Neutrophil (primary cell): ENCODE measurements at regions not wholly inside any gene's neighbourhood (a gene's known extent, or its start where the extent isn't known, plus 50 kb on each side); places are given as distances from the start of the nearest gene placed in this dataset.

Experiments used
- H3K27ac ChIP-seq: fragments of 200-600 bp; sonication (generic); 2 replicates; pipeline ENCODE4 v1.5.1; 2016; ENCODE audit warnings: mild to moderate bottlenecking, moderate library complexity
- H3K27me3 ChIP-seq: fragments of 200-600 bp; sonication (generic); 2 replicates; pipeline ENCODE4 v1.6.0; 2016; ENCODE audit warnings: mild to moderate bottlenecking
- H3K36me3 ChIP-seq: fragments of 200-600 bp; sonication (generic); 2 replicates; pipeline ENCODE4 v1.5.1; 2017
- H3K4me1 ChIP-seq, 2 experiments: fragments of 200-600 bp in 1 of 2; sonication (generic) in 1 of 2; 1 replicate in 1 of 2; 2 replicates in 1 of 2; pipeline versions ENCODE4 v1.5.1 to v1.6.1; 2013 to 2016; ENCODE audit warnings: low read depth in 1 of 2, low read length in 1 of 2, mild to moderate bottlenecking in 1 of 2, moderate library complexity in 1 of 2; ENCODE audit not compliant: control insufficient read depth in 1 of 2, insufficient read depth in 1 of 2
- H3K4me3 ChIP-seq, 2 experiments: fragments of 200-600 bp in 1 of 2; sonication (generic) in 1 of 2; 1 replicate in 1 of 2; 2 replicates in 1 of 2; pipeline ENCODE4 v1.5.1; 2013 to 2016; ENCODE audit warnings: low read depth in 1 of 2, low read length in 1 of 2, mild to moderate bottlenecking in 1 of 2, moderate library complexity in 1 of 2
- H3K9me3 ChIP-seq: fragments of 200-600 bp; sonication (generic); 2 replicates; pipeline ENCODE4 v1.5.1; 2016
- TF ChIP-seq, protein P1 (sequence below): fragments of 200-600 bp; sonication (generic); IDR thresholded peaks from 2 replicates; pipeline ENCODE4 v1.5.1; 2016; ENCODE audit warnings: antibody characterized with exemption

DNA sequence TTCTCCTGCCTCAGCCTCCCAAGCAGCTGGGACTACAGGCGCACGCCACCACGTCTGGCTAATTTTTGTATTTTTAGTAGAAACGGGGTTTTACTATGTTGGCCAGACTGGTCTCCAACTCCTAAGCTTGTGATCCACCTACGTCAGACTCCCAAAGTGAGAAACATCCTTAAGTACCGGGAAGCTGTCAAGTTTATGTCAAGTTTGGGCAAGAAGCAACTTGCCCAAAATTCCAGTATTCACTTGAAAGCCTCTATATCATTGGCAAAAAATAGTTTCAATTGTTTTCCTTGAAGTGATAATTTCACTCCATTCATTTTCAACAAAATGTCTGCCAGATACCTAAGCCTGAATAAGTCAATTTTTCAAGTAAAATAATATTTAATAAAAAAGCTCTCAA, 370.0 kb downstream of the FBXO8 start:
- Histone ChIP-seq H3K27me3 (no peaks in the 10 kb centered on the region), H3K36me3 (no peaks in the 10 kb centered on the region), H3K9me3 (no peaks in the 10 kb centered on the region), H3K27ac (no peak overlapping the region), H3K4me1 (no peaks in the 10 kb centered on the region), H3K4me3 (no peak overlapping the region)
- TF ChIP-seq, protein P1, sequence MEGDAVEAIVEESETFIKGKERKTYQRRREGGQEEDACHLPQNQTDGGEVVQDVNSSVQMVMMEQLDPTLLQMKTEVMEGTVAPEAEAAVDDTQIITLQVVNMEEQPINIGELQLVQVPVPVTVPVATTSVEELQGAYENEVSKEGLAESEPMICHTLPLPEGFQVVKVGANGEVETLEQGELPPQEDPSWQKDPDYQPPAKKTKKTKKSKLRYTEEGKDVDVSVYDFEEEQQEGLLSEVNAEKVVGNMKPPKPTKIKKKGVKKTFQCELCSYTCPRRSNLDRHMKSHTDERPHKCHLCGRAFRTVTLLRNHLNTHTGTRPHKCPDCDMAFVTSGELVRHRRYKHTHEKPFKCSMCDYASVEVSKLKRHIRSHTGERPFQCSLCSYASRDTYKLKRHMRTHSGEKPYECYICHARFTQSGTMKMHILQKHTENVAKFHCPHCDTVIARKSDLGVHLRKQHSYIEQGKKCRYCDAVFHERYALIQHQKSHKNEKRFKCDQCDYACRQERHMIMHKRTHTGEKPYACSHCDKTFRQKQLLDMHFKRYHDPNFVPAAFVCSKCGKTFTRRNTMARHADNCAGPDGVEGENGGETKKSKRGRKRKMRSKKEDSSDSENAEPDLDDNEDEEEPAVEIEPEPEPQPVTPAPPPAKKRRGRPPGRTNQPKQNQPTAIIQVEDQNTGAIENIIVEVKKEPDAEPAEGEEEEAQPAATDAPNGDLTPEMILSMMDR = no peak

DNA sequence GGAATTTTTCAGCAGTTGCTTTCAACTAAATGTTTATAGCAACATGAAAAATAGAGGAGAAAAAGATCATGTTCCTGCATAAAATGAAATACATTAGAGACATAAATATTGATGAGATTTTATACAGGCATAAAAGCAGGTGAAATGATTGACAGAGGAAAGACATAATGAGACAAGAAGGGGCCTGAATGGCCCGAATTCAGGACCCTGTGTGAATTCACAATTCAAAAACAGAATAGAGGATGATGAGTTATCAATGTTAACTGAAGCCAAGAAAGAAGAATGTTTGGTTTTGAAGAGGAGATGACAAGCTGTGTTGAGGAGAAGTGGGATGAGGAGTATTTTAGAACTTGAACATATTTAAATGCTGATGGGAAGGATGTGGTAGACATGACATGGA, 371.1 kb downstream of the FBXO8 start:
- TF ChIP-seq, protein P1 = no peak
- no peak overlapping the region for H3K27ac ChIP-seq
- H3K4me1 ChIP-seq = no peaks in the 10 kb centered on the region
- H3K27me3 ChIP-seq = no peaks in the 10 kb centered on the region
- H3K9me3 ChIP-seq = no peaks in the 10 kb centered on the region
- H3K4me3 ChIP-seq = no peak overlapping the region
- no peaks in the 10 kb centered on the region for H3K36me3 ChIP-seq

DNA sequence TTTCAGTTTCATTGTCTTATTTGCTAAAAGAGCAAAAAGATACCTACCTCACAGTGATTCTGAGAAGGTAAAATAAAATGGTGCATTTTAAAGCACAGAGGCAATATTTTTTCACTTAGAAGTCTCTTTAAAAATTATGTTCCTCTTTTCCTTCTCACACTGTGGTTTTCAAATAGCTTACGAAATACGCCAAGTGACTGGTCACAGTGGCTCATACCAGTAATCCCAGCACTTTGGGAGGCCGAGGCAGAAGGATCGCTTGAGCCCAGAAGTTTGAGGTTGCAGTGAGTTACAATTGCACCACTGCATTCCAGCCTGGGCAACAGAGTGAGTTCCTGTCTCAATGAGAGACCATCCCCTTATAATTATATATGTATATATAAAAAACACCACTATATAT, 372.6 kb downstream of the FBXO8 start:
- no peak overlapping the region for H3K27ac ChIP-seq
- H3K9me3 ChIP-seq = no peaks in the 10 kb centered on the region
- no peak overlapping the region for H3K4me3 ChIP-seq
- no peaks in the 10 kb centered on the region for H3K27me3 ChIP-seq
- TF ChIP-seq, protein P1 = no peak
- no peaks in the 10 kb centered on the region for H3K4me1 ChIP-seq
- H3K36me3 ChIP-seq = no peaks in the 10 kb centered on the region

DNA sequence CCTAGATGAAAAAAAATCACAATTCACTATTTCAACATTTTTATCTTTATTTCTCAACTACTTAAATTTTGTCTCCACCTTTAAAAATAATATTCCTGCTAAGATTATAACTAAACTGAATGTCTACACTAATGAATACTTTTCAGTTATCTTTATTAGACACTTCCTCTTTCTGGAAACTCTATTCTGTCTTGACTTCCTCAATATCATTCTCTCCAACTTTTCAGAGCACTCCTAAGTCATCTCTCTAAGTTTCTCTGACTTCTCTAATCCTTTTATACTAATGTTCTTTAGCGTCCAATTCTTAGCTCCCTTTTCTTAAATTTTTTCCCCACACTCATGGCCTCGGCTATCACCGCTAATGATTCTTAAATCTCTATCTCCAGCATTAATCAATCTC, 374.2 kb downstream of the FBXO8 start:
- Histone ChIP-seq H3K36me3 (no peaks in the 10 kb centered on the region), H3K9me3 (no peaks in the 10 kb centered on the region), H3K4me3 (no peak overlapping the region), H3K4me1 (no peaks in the 10 kb centered on the region), H3K27ac (no peak overlapping the region), H3K27me3 (no peaks in the 10 kb centered on the region)
- TF ChIP-seq, protein P1 = no peak

DNA sequence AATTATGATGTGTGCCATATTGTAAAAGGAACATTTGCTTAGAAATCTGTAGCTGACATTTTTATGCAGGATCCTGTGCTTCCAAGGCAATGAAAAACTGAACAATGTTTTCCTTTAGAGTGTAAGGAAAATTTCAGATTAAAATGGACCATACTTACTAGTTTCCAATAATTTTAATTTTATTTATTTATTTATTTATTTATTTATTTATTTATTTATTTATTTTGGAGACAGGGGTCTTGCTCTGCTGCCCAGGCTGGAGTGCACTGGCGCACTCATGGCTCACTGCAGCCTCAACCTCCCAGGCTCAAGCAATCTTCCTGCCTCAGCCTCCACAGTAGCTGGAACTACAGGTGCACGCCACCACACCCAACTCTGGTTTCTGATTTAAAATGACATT, 369.8 kb upstream of the HAND2 start:
- Histone ChIP-seq H3K4me3 (no peak overlapping the region), H3K4me1 (no peaks in the 10 kb centered on the region), H3K27ac (no peak overlapping the region), H3K36me3 (no peaks in the 10 kb centered on the region), H3K27me3 (no peaks in the 10 kb centered on the region), H3K9me3 (no peaks in the 10 kb centered on the region)
- TF ChIP-seq, protein P1 = no peak

DNA sequence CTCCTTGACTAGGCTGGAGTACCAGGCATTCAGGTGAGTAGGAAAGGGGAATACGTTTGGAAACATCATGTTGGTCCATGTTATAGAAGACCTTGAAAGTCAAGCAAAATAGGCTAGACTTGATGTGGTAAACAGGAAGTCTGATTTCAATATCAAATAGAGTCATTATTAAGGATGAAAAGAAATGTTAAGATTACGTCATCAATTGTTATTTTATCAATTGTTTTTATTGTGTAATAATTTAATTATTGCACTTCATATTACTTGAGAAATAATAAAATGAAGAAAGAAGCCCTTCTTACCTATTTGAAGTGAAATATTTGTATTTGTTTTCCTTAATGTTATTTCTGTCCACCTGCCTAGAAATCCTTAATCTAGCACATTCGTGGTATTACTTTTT, 361.0 kb upstream of the HAND2 start:
- Histone ChIP-seq H3K27ac (no peak overlapping the region), H3K9me3 (no peaks in the 10 kb centered on the region)
- TF ChIP-seq, protein P1 = no peak

More for the DNA sequence above, 361.0 kb upstream of the HAND2 start:
- Histone ChIP-seq H3K4me3 (no peak overlapping the region), H3K27me3 (no peaks in the 10 kb centered on the region), H3K36me3 (no peaks in the 10 kb centered on the region), H3K4me1 (no peaks in the 10 kb centered on the region)
